ENCODE measurements at regions not wholly inside any gene's neighbourhood (a gene's known extent, or its start where the extent isn't known, plus 50 kb on each side); places are given as distances from the start of the nearest gene placed in this dataset.

GRCh38 chr15:37291920-37292319 is 191.6 kb upstream of the MEIS2 start:
- POLR2A ChIA-PET, result no interaction called here
- Histone ChIP-seq H3K4me1 (ENCODE audit: control insufficient read depth in 1 of 2, insufficient read depth in 2 of 2, low read depth in 1 of 2, low read length in 1 of 2) (peaks cover 0 to 2% of the 10 kb centered on the region in 2 experiments; a peak in 1 of 4 replicates), H3K27me3 (ENCODE audit: insufficient read depth) (no peaks in the 10 kb centered on the region), H3K9me3 (no peaks in the 10 kb centered on the region), H3K27ac (ENCODE audit: low read depth in 2 of 2, low read length in 1 of 2) (no peak overlapping the region), H3K79me2 (ENCODE audit: insufficient read depth) (no peaks in the 10 kb centered on the region), H3K9ac (no peak overlapping the region), H2AFZ (ENCODE audit: low read depth) (no peak overlapping the region), H3K4me2 (no peak overlapping the region), H4K20me1 (ENCODE audit: insufficient read depth) (no peaks in the 10 kb centered on the region), H3F3A (replicated peaks; ENCODE audit: insufficient read depth) (no peaks in the 10 kb centered on the region), H3K4me3 (ENCODE audit: low read depth in 2 of 2, low read length in 1 of 2) (no peak overlapping the region), H3K9me2 (no peaks in the 10 kb centered on the region), H3K36me3 (replicated peaks in 1 of 2; ENCODE audit: control insufficient read depth in 1 of 2, insufficient read depth in 2 of 2, low read length in 1 of 2) (no peaks in the 10 kb centered on the region)
- no peak for DNase-seq
- CTCF ChIA-PET, result interaction anchor here (0.6 to 1.7 kb wide), 4 partner anchors 11 to 502 kb away, joined by 4 read pairs; no protein-coding TSS in a partner anchor
- 63% methylated on average over 1 of the region's 1 CpG for WGBS (ENCODE audit: low lambda C conversion rate)
- TF ChIP-seq YY1 (IDR thresholded peaks at IDR 0.05; ENCODE audit: low read depth) (no peak), GABPA (IDR thresholded peaks at IDR 0.05; ENCODE audit: low read depth) (no peak), FOXM1 (IDR thresholded peaks at IDR 0.05; ENCODE audit: low read depth) (no peak), RAD21 (IDR thresholded peaks at IDR 0.05; ENCODE audit: low read length) (no peak), IRF3 (IDR thresholded peaks at IDR 0.05; ENCODE audit: low read depth, low read length) (no peak), RXRA (IDR thresholded peaks at IDR 0.05; ENCODE audit: borderline replicate concordance, low read depth) (no peak), ELF1 (IDR thresholded peaks at IDR 0.05) (no peak), CTCF (IDR thresholded peaks at IDR 0.05) (no peak), SIN3A (IDR thresholded peaks at IDR 0.05; ENCODE audit: borderline replicate concordance, low read depth, low read length) (no peak)

DNA sequence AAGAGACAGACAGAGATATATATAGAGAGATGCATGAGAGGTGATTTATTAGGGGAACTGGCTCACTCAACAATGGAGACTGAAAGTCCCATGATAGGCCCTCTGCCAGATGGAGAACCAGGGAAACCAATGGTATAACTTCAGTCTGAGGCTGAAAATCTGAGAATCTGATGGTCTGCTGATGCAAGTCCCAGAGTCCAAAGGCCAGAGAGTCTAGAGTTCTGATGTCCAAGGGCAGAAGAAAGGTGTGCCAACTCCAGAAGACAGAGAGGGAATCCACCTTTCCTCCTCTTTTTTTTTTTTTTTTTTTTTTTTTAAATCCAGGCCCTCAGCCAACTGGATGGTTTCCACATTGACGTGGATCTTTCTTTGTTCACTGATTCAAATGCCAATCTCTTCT is 197.9 kb upstream of the MEIS2 start:
- WGBS (ENCODE audit: low lambda C conversion rate), result 50% methylated on average over 1 of the region's 1 CpG
- no peaks in the 10 kb centered on the region for H4K20me1 ChIP-seq (ENCODE audit: insufficient read depth)
- TF ChIP-seq SIN3A (IDR thresholded peaks at IDR 0.05; ENCODE audit: borderline replicate concordance, low read depth, low read length) (no peak), SMC3 (IDR thresholded peaks at IDR 0.05; ENCODE audit: low read depth, low read length) (no peak), TCF12 (IDR thresholded peaks at IDR 0.05) (no peak), RFX5 (IDR thresholded peaks at IDR 0.05; ENCODE audit: low read length) (no peak), RAD21 (IDR thresholded peaks at IDR 0.05; ENCODE audit: low read length) (no peak), NRF1 (IDR thresholded peaks at IDR 0.05; ENCODE audit: low read depth, low read length) (no peak), PBX3 (IDR thresholded peaks at IDR 0.05) (no peak), JUND (IDR thresholded peaks at IDR 0.05) (no peak), CHD2 (IDR thresholded peaks at IDR 0.05; ENCODE audit: low read length, partially characterized antibody) (no peak), FOXJ3 (CRISPR knock-in tag; IDR thresholded peaks at IDR 0.05) (no peak), TAF1 (IDR thresholded peaks at IDR 0.05; ENCODE audit: borderline replicate concordance, low read depth, low read length) (no peak), EZH2phosphoT487 (IDR thresholded peaks at IDR 0.05; ENCODE audit: borderline replicate concordance, low read depth) (no peak), ELF1 (IDR thresholded peaks at IDR 0.05) (no peak), REST (IDR thresholded peaks at IDR 0.05; ENCODE audit: low read depth, low read length) (no peak), NFIC (IDR thresholded peaks at IDR 0.05; ENCODE audit: borderline replicate concordance) (no peak), FOSL2 (IDR thresholded peaks at IDR 0.05; ENCODE audit: borderline replicate concordance, low read depth) (no peak)
- TF ChIP-seq, protein P1, sequence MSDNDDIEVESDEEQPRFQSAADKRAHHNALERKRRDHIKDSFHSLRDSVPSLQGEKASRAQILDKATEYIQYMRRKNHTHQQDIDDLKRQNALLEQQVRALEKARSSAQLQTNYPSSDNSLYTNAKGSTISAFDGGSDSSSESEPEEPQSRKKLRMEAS (IDR thresholded peaks at IDR 0.05; ENCODE audit: low read depth), result no peak

More for the DNA sequence above, 197.9 kb upstream of the MEIS2 start:
- POLR2A ChIA-PET, result no interaction called here
- Histone ChIP-seq H3F3A (replicated peaks; ENCODE audit: insufficient read depth) (peaks cover 3% of the 10 kb centered on the region), H3K4me3 (ENCODE audit: low read depth in 2 of 2, low read length in 1 of 2) (no peak overlapping the region), H2AFZ (ENCODE audit: low read depth) (no peak overlapping the region), H3K4me2 (no peak overlapping the region), H3K79me2 (ENCODE audit: insufficient read depth) (no peaks in the 10 kb centered on the region), H3K9me3 (no peaks in the 10 kb centered on the region), H3K36me3 (replicated peaks in 1 of 2; ENCODE audit: control insufficient read depth in 1 of 2, insufficient read depth in 2 of 2, low read length in 1 of 2) (no peaks in the 10 kb centered on the region), H3K9me2 (0 out of 2 replicates have a peak, but pooled peaks cover 3% of the 10 kb centered on the region), H3K9ac (no peak overlapping the region), H3K4me1 (ENCODE audit: control insufficient read depth in 1 of 2, insufficient read depth in 2 of 2, low read depth in 1 of 2, low read length in 1 of 2) (no peaks in the 10 kb centered on the region), H3K27ac (ENCODE audit: low read depth in 2 of 2, low read length in 1 of 2) (no peak overlapping the region), H3K27me3 (ENCODE audit: insufficient read depth) (no peaks in the 10 kb centered on the region)
- CTCF ChIA-PET, result no interaction called here
- no peak for DNase-seq

All from SK-N-SH (cell line).